Endodermal cell (in vitro differentiated cells): ENCODE measurements at regions not wholly inside any gene's neighbourhood (a gene's known extent, or its start where the extent isn't known, plus 50 kb on each side); places are given as distances from the start of the nearest gene placed in this dataset.
"Not testable (repeated sequence)": the region's sequence is repeated elsewhere in the genome, so short reads cannot be mapped to it uniquely, and the experiment has no call there.

Experiments
- DNase-seq: peaks from one replicate; pipeline ENCODE4 v3.0.0-alpha.2; 2017
- H3K27ac ChIP-seq: 2 replicates; pipeline ENCODE4 v1.5.1; 2013; ENCODE audit warnings: mild to moderate bottlenecking, low read depth, low read length, moderate library complexity
- H3K27me3 ChIP-seq: 2 replicates; pipeline ENCODE4 v1.6.1; 2013; ENCODE audit warnings: mild to moderate bottlenecking, low read length, moderate library complexity; ENCODE audit not compliant: insufficient read depth, control insufficient read depth, poor library complexity, severe bottlenecking
- H3K36me3 ChIP-seq: 2 replicates; pipeline ENCODE4 v1.7.0; 2013; ENCODE audit warnings: mild to moderate bottlenecking, low read length, moderate library complexity; ENCODE audit not compliant: control insufficient read depth, insufficient read depth
- H3K4me1 ChIP-seq: one replicate; pipeline ENCODE4 v1.7.0; 2013; ENCODE audit warnings: low read length; ENCODE audit not compliant: control insufficient read depth, insufficient read depth
- H3K4me3 ChIP-seq: 2 replicates; pipeline ENCODE4 v1.5.1; 2013; ENCODE audit warnings: mild to moderate bottlenecking, low read length, moderate library complexity
- H3K9ac ChIP-seq: 2 replicates; pipeline ENCODE4 v1.6.1; 2013; ENCODE audit warnings: mild to moderate bottlenecking, low read length, moderate library complexity; ENCODE audit not compliant: poor library complexity, severe bottlenecking; ENCODE audit errors: extremely low read depth
- H3K9me3 ChIP-seq: 2 replicates; pipeline ENCODE4 v1.6.1; 2013; ENCODE audit warnings: mild to moderate bottlenecking, low read length, moderate library complexity; ENCODE audit not compliant: control insufficient read depth
- H3K27ac Mint-ChIP-seq: 2 replicates; pipeline ENCODE4 v1.8.0; 2020; ENCODE audit warnings: mixed read lengths
- H3K27me3 Mint-ChIP-seq: 2 replicates; pipeline ENCODE4 v1.8.0; 2021; ENCODE audit warnings: mild to moderate bottlenecking, mixed read lengths; ENCODE audit not compliant: insufficient read depth
- H3K36me3 Mint-ChIP-seq: 2 replicates; pipeline ENCODE4 v1.8.0; 2020; ENCODE audit warnings: low read depth, mixed read lengths
- H3K4me1 Mint-ChIP-seq: 2 replicates; pipeline ENCODE4 v1.8.0; 2020; ENCODE audit warnings: mixed read lengths
- H3K4me3 Mint-ChIP-seq: 2 replicates; pipeline ENCODE4 v1.8.0; 2020; ENCODE audit warnings: mild to moderate bottlenecking, moderate library complexity, mixed read lengths
- H3K9me3 Mint-ChIP-seq: 2 replicates; pipeline ENCODE4 v1.8.0; 2020; ENCODE audit warnings: mild to moderate bottlenecking, mixed read lengths
- CTCF ChIP-seq: fragments of 200-600 bp; sonication (generic); conservative IDR thresholded peaks from 2 replicates; pipeline ENCODE4 v1.5.0; 2021; ENCODE audit warnings: antibody characterized with exemption, mild to moderate bottlenecking
- WGBS, 2 experiments: methylation state at CpG; one replicate each; pipeline versions ENCODE4 v1.1.5 to v1.1.7; 2013; ENCODE audit warnings: missing lambda C conversion rate in 2 of 2, mixed read lengths in 1 of 2; ENCODE audit not compliant: insufficient coverage in 1 of 2, insufficient read length in 1 of 2; 5-methylcytosine and 5-hydroxymethylcytosine counted together

GRCh38 chr7:93799750-93800357 is 90.7 kb downstream of the TFPI2 start:
- Mint-ChIP-seq H3K27me3 (no peaks in the 10 kb centered on the region), H3K4me1 (no peaks in the 10 kb centered on the region), H3K9me3 (peaks cover 20% of the 10 kb centered on the region)

DNA sequence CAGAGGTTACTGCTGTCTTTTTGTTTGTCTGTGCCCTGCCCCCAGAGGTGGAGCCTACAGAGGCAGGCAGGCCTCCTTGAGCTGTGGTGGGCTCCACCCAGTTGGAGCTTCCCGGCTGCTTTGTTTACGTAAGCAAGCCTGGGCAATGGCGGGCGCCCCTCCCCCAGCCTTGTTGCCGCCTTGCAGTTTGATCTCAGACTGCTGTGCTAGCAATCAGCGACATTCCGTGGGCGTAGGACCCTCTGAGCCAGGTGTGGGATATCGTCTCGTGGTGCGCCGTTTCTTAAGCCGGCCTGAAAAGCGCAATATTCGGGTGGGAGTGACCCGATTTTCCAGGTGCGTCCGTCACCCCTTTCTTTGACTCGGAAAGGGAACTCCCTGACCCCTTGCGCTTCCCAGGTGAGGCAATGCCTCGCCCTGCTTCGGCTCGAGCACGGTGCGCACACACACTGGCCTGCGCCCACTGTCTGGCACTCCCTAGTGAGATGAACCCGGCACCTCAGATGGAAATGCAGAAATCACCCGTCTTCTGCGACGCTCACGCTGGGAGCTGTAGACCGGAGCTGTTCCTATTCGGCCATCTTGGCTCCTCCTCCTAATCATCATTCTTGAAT is 97.4 kb downstream of the TFPI2 start:
- DNase-seq, H3K36me3 Mint-ChIP-seq, H3K9me3 Mint-ChIP-seq, H3K9ac ChIP-seq, H3K27ac ChIP-seq, H3K9me3 ChIP-seq, H3K4me3 ChIP-seq, H3K4me1 Mint-ChIP-seq, H3K36me3 ChIP-seq, H3K4me1 ChIP-seq, H3K27me3 Mint-ChIP-seq, H3K27me3 ChIP-seq: not testable (repeated sequence)
- no CpG with 5 or more reads among the region's 33 CpGs for WGBS, 2 experiments
- H3K4me3 Mint-ChIP-seq = peak overlapping the region; percentile 63
- peak overlapping the region; percentile 88 for H3K27ac Mint-ChIP-seq

More at GRCh38 chr7:93799750-93800357, 90.7 kb downstream of the TFPI2 start:
- no peaks in the 10 kb centered on the region for H3K36me3 ChIP-seq
- Mint-ChIP-seq H3K36me3 (no peaks in the 10 kb centered on the region), H3K4me3 (no peak overlapping the region), H3K27ac (no peak overlapping the region)
- peak; percentile 75 for TF ChIP-seq CTCF
- WGBS, 2 experiments = 77 to 83% methylated on average over 3 to 5 of the region's 5 CpGs
- no peak overlapping the region for H3K9ac ChIP-seq
- H3K27me3 ChIP-seq = no peaks in the 10 kb centered on the region
- no peak overlapping the region for H3K27ac ChIP-seq
- DNase-seq = no peak
- H3K9me3 ChIP-seq = peaks cover 21% of the 10 kb centered on the region
- H3K4me3 ChIP-seq = no peak overlapping the region
- no peaks in the 10 kb centered on the region for H3K4me1 ChIP-seq

DNA sequence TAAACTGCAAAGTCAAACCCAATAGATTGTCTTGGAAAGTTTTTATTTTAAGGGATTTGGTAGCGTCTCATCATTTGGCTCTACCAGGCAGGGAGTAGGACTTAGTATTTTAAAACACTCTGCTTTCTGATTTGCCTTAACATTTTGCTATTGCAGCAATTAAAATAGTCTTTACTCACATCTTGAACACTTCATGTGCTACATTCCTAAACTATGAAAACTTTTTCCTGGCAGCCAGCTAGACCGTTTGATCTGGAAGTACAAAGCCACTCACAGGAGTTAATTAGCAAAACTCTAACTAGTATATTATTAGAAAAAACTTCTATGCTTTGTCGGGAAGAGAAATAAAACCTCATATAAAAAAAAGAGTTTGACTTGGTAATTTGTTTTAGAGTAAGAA is 111.4 kb downstream of the TFPI2 start:
- Histone ChIP-seq H3K27ac (no peak overlapping the region), H3K4me3 (no peak overlapping the region), H3K9ac (no peak overlapping the region), H3K36me3 (no peaks in the 10 kb centered on the region), H3K4me1 (no peaks in the 10 kb centered on the region), H3K27me3 (no peaks in the 10 kb centered on the region), H3K9me3 (no peaks in the 10 kb centered on the region)
- Mint-ChIP-seq H3K9me3 (no peaks in the 10 kb centered on the region), H3K27ac (no peak overlapping the region), H3K4me1 (peaks cover 2% of the 10 kb centered on the region), H3K27me3 (no peaks in the 10 kb centered on the region), H3K4me3 (no peak overlapping the region), H3K36me3 (no peaks in the 10 kb centered on the region)
- no peak for DNase-seq
- 91% methylated on average over 3 of the region's 3 CpGs; no CpG with 5 or more reads in 1 of the 2 experiments for WGBS, 2 experiments
- no peak for TF ChIP-seq CTCF
